GM23248 (cell line): ENCODE measurements at regions not wholly inside any gene's neighbourhood (a gene's known extent, or its start where the extent isn't known, plus 50 kb on each side); places are given as distances from the start of the nearest gene placed in this dataset.
"Not testable (repeated sequence)": the region's sequence is repeated elsewhere in the genome, so short reads cannot be mapped to it uniquely, and the experiment has no call there.

Experiments
- EZH2 ChIP-seq: fragments of 200-600 bp; sonication (generic); IDR thresholded peaks from 2 replicates; pipeline ENCODE4 v1.6.1; 2018; ENCODE audit warnings: antibody characterized with exemption, mild to moderate bottlenecking; ENCODE audit not compliant: insufficient read depth, poor library complexity, severe bottlenecking
- EZH2phosphoT487 ChIP-seq: fragments of 200-600 bp; sonication (generic); IDR thresholded peaks from 2 replicates; pipeline ENCODE4 v1.6.1; 2018; ENCODE audit warnings: antibody characterized with exemption, moderate library complexity, mild to moderate bottlenecking, low read depth; ENCODE audit not compliant: insufficient read depth

DNA sequence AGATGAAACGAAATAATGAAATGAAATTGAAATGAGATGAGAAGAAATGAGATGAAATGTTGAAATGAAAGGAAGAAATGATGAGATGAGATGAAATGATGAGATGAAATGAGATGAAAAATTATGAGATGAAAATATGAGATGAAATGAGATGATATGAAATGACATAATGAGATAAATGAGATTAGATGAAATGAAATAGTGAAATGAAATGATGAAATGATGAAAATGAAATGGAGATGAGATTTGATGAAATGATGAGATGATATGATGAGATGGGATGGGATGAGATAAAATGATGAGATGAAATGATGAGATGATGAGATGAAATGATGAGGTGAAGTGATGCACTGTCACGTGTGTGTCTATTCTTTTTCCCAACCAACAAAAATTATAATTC is 224.5 kb downstream of the GOLGA6L6 start:
- TF ChIP-seq EZH2, EZH2phosphoT487: not testable (repeated sequence)
